ENCODE measurements at regions not wholly inside any gene's neighbourhood (a gene's known extent, or its start where the extent isn't known, plus 50 kb on each side); places are given as distances from the start of the nearest gene placed in this dataset.

GRCh38 chr10:128540781-128541761 is 414.8 kb upstream of the MKI67 start:
- Histone ChIP-seq H3K9me3 (ENCODE audit: control insufficient read depth, insufficient read depth, low read length) (no peaks in the 10 kb centered on the region), H3K4me3 (ENCODE audit: low read length) (no peak overlapping the region), H3K4me2 (ENCODE audit: low read length) (no peak overlapping the region), H3K79me2 (ENCODE audit: control insufficient read depth, low read length) (no peaks in the 10 kb centered on the region), H3K9me2 (replicated peaks; ENCODE audit: control insufficient read depth, low read length) (no peaks in the 10 kb centered on the region), H3K4me1 (ENCODE audit: control insufficient read depth, low read length) (no peaks in the 10 kb centered on the region), H3K27me3 (ENCODE audit: control insufficient read depth, low read length) (peaks cover 16% of the 10 kb centered on the region), H3F3A (ENCODE audit: control insufficient read depth, insufficient read depth) (no peaks in the 10 kb centered on the region), H3K36me3 (ENCODE audit: control insufficient read depth, low read length) (no peaks in the 10 kb centered on the region), H4K20me1 (ENCODE audit: control insufficient read depth, insufficient read depth, low read depth, low read length) (no peaks in the 10 kb centered on the region), H3K27ac (ENCODE audit: low read depth, low read length) (no peak overlapping the region)
- no peak for TF ChIP-seq EZH2phosphoT487 (IDR thresholded peaks at IDR 0.05; ENCODE audit: borderline replicate concordance, low read length)
- TF ChIP-seq, protein P1, sequence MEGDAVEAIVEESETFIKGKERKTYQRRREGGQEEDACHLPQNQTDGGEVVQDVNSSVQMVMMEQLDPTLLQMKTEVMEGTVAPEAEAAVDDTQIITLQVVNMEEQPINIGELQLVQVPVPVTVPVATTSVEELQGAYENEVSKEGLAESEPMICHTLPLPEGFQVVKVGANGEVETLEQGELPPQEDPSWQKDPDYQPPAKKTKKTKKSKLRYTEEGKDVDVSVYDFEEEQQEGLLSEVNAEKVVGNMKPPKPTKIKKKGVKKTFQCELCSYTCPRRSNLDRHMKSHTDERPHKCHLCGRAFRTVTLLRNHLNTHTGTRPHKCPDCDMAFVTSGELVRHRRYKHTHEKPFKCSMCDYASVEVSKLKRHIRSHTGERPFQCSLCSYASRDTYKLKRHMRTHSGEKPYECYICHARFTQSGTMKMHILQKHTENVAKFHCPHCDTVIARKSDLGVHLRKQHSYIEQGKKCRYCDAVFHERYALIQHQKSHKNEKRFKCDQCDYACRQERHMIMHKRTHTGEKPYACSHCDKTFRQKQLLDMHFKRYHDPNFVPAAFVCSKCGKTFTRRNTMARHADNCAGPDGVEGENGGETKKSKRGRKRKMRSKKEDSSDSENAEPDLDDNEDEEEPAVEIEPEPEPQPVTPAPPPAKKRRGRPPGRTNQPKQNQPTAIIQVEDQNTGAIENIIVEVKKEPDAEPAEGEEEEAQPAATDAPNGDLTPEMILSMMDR (IDR thresholded peaks at IDR 0.05; ENCODE audit: low read depth, low read length, poor library complexity, severe bottlenecking) = no peak

DNA sequence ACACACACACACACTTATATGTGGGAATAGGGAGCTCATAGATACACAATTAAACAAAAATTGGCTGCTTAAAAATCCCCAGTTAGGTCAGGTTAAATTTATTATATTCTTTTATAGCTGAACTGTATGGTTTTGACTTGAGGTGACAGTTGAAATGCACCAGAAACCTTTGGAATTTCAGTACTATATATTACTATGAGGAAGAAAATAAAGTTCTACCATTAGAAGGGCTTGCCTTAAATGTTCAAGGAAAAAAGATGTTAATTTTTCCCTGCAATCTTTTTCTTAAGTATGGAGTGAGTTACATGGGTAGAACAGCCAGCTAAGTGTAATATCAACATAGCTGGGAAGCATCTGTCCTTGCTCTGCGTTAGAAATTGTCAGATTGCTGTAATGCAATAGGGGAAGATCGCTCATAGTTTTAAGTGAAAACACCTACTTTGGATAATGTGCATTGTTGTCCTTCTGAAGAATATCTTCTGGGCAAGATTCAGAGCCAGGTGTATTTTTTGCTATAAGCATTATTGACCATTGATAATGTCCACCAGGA is 415.8 kb upstream of the MKI67 start:
- no peaks in the 10 kb centered on the region for H3K9me2 ChIP-seq (replicated peaks; ENCODE audit: control insufficient read depth, low read length)
- H4K20me1 ChIP-seq (ENCODE audit: control insufficient read depth, insufficient read depth, low read depth, low read length) = no peaks in the 10 kb centered on the region
- H3F3A ChIP-seq (ENCODE audit: control insufficient read depth, insufficient read depth) = no peaks in the 10 kb centered on the region
- no peaks in the 10 kb centered on the region for H3K79me2 ChIP-seq (ENCODE audit: control insufficient read depth, low read length)
- TF ChIP-seq, protein P1 (IDR thresholded peaks at IDR 0.05; ENCODE audit: low read depth, low read length, poor library complexity, severe bottlenecking) = no peak
- no peak for TF ChIP-seq EZH2phosphoT487 (IDR thresholded peaks at IDR 0.05; ENCODE audit: borderline replicate concordance, low read length)
- H3K4me1 ChIP-seq (ENCODE audit: control insufficient read depth, low read length) = no peaks in the 10 kb centered on the region
- H3K4me3 ChIP-seq (ENCODE audit: low read length) = no peak overlapping the region
- H3K27me3 ChIP-seq (ENCODE audit: control insufficient read depth, low read length) = peaks cover 12% of the 10 kb centered on the region
- H3K4me2 ChIP-seq (ENCODE audit: low read length) = no peak overlapping the region
- H3K36me3 ChIP-seq (ENCODE audit: control insufficient read depth, low read length) = no peaks in the 10 kb centered on the region
- no peaks in the 10 kb centered on the region for H3K9me3 ChIP-seq (ENCODE audit: control insufficient read depth, insufficient read depth, low read length)
- no peak overlapping the region for H3K27ac ChIP-seq (ENCODE audit: low read depth, low read length)

DNA sequence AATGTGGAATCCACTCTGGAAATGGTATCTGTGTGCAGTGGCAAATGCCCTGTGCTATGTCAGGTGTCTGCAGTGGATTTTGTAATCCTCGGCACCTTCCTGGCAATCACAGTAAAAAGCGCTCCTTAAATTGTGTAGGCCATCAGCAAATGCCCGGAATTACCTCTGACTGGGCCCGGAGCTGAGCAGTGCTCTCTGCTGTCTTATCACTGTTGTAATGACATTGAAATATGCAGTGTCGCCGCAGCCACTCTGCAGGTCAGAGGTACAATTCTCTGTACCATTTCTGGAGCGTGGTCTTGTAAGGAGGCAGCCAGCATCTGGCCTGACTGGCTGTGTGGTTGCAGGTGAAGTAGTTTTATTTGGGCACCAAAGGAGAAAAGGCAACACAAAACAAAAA is 416.4 kb upstream of the MKI67 start:
- H3K4me1 ChIP-seq (ENCODE audit: control insufficient read depth, low read length) = no peaks in the 10 kb centered on the region
- no peak for TF ChIP-seq EZH2phosphoT487 (IDR thresholded peaks at IDR 0.05; ENCODE audit: borderline replicate concordance, low read length)
- TF ChIP-seq, protein P1 (IDR thresholded peaks at IDR 0.05; ENCODE audit: low read depth, low read length, poor library complexity, severe bottlenecking) = no peak
- H3K4me2 ChIP-seq (ENCODE audit: low read length) = no peak overlapping the region
- H3K9me2 ChIP-seq (replicated peaks; ENCODE audit: control insufficient read depth, low read length) = no peaks in the 10 kb centered on the region
- H3F3A ChIP-seq (ENCODE audit: control insufficient read depth, insufficient read depth) = no peaks in the 10 kb centered on the region
- H3K4me3 ChIP-seq (ENCODE audit: low read length) = no peak overlapping the region
- H3K9me3 ChIP-seq (ENCODE audit: control insufficient read depth, insufficient read depth, low read length) = no peaks in the 10 kb centered on the region
- H4K20me1 ChIP-seq (ENCODE audit: control insufficient read depth, insufficient read depth, low read depth, low read length) = no peaks in the 10 kb centered on the region
- H3K27ac ChIP-seq (ENCODE audit: low read depth, low read length) = no peak overlapping the region
- no peaks in the 10 kb centered on the region for H3K36me3 ChIP-seq (ENCODE audit: control insufficient read depth, low read length)
- peaks cover 11% of the 10 kb centered on the region for H3K27me3 ChIP-seq (ENCODE audit: control insufficient read depth, low read length)
- no peaks in the 10 kb centered on the region for H3K79me2 ChIP-seq (ENCODE audit: control insufficient read depth, low read length)

Measured in DOHH2 (cell line).